GM12892 (cell line): ENCODE measurements at regions not wholly inside any gene's neighbourhood (a gene's known extent, or its start where the extent isn't known, plus 50 kb on each side); places are given as distances from the start of the nearest gene placed in this dataset.

Experiments used
- DNase-seq: peaks from one replicate; pipeline ENCODE4 v3.0.0; 2011; ENCODE audit not compliant: insufficient read length
- FAIRE-seq: peaks from 2 replicates; lab custom pipeline; 2011; peaks lifted over from hg19 to GRCh38; lab: Jason Lieb, UNC
- POLR2A ChIP-seq: IDR thresholded peaks from 2 replicates; pipeline ENCODE4 v1.6.1; 2011; ENCODE audit warnings: low read depth, low read length, control low read depth
- POLR2AphosphoS5 ChIP-seq: IDR thresholded peaks from 2 replicates; pipeline ENCODE4 v1.6.1; 2011; ENCODE audit warnings: low read depth, low read length, control low read depth
- TAF1 ChIP-seq: IDR thresholded peaks from 2 replicates; pipeline ENCODE4 v1.6.1; 2011; ENCODE audit warnings: low read depth, mild to moderate bottlenecking, control low read depth, low read length, borderline replicate concordance

- no peak for FAIRE-seq
- no peak for DNase-seq
- TF ChIP-seq POLR2A (no peak), POLR2AphosphoS5 (no peak), TAF1 (no peak)
These were observed 55.4 kb upstream of the PLAC1 start for GRCh38 chrX:134713618-134714107.

GRCh38 chrX:134712272-134712671 lies 54.0 kb upstream of the PLAC1 start:
- DNase-seq (no peak), FAIRE-seq (no peak)
- TF ChIP-seq POLR2A (no peak), TAF1 (no peak), POLR2AphosphoS5 (no peak)

- TF ChIP-seq TAF1, result no peak
- TF ChIP-seq POLR2AphosphoS5, result no peak
- no peak for DNase-seq
- FAIRE-seq, result no peak
These were observed 53.1 kb upstream of the PLAC1 start for GRCh38 chrX:134711135-134711921.
